ENCODE measurements at regions not wholly inside any gene's neighbourhood (a gene's known extent, or its start where the extent isn't known, plus 50 kb on each side); places are given as distances from the start of the nearest gene placed in this dataset.

GRCh38 chr1:219461981-219462400 lies 150.9 kb downstream of the ZC3H11B start:
- Histone ChIP-seq H2BK5ac (ENCODE audit: low read length) (no peak overlapping the region), H2BK15ac (ENCODE audit: low read length) (no peak overlapping the region), H3K9ac (ENCODE audit: low read depth, low read length, poor library complexity) (no peak overlapping the region), H2AFZ (ENCODE audit: low read length) (no peak overlapping the region), H3K14ac (ENCODE audit: low read length) (no peak overlapping the region), H2AK5ac (ENCODE audit: low read depth, low read length) (no peak overlapping the region), H3K27ac (replicated peaks; ENCODE audit: low read length) (no peak overlapping the region), H4K91ac (ENCODE audit: low read depth, low read length, poor library complexity) (no peak overlapping the region), H3K36me3 (replicated peaks in 1 of 2; ENCODE audit: control insufficient read depth in 2 of 2, insufficient read depth in 2 of 2, low read length in 2 of 2) (no peaks in the 10 kb centered on the region), H4K8ac (ENCODE audit: low read depth, low read length) (no peak overlapping the region), H2BK12ac (ENCODE audit: low read length) (no peak overlapping the region), H3K9me3 (replicated peaks in 1 of 2; ENCODE audit: control insufficient read depth in 2 of 2, insufficient read depth in 1 of 2, low read depth in 1 of 2, low read length in 2 of 2) (no peaks in the 10 kb centered on the region), H3K4me3 (ENCODE audit: low read length in 2 of 2) (no peak overlapping the region), H3K18ac (ENCODE audit: low read length) (no peak overlapping the region), H3K4me1 (ENCODE audit: control insufficient read depth in 2 of 2, insufficient read depth in 1 of 2, low read depth in 1 of 2, low read length in 2 of 2) (peaks cover 0 to 4% of the 10 kb centered on the region in 2 donors), H2BK120ac (ENCODE audit: low read depth, low read length) (no peak overlapping the region), H3K27me3 (ENCODE audit: control insufficient read depth in 3 of 3, insufficient read depth in 3 of 3, low read depth in 1 of 3, low read length in 3 of 3) (no peaks in the 10 kb centered on the region), H3K79me1 (ENCODE audit: low read depth, low read length) (no peaks in the 10 kb centered on the region), H3K23ac (ENCODE audit: low read depth, low read length, poor library complexity) (no peak overlapping the region), H3K4ac (ENCODE audit: low read length) (no peak overlapping the region), H3K4me2 (ENCODE audit: insufficient read depth, low read length, poor library complexity, severe bottlenecking) (no peak overlapping the region)
- no peak for DNase-seq (ENCODE audit: low spot score)
- WGBS, 2 donors (ENCODE audit: extremely low coverage in 2 of 2, insufficient read length in 2 of 2, insufficient replicate concordance in 1 of 2) = no CpG with 5 or more reads among the region's 1 CpG

DNA sequence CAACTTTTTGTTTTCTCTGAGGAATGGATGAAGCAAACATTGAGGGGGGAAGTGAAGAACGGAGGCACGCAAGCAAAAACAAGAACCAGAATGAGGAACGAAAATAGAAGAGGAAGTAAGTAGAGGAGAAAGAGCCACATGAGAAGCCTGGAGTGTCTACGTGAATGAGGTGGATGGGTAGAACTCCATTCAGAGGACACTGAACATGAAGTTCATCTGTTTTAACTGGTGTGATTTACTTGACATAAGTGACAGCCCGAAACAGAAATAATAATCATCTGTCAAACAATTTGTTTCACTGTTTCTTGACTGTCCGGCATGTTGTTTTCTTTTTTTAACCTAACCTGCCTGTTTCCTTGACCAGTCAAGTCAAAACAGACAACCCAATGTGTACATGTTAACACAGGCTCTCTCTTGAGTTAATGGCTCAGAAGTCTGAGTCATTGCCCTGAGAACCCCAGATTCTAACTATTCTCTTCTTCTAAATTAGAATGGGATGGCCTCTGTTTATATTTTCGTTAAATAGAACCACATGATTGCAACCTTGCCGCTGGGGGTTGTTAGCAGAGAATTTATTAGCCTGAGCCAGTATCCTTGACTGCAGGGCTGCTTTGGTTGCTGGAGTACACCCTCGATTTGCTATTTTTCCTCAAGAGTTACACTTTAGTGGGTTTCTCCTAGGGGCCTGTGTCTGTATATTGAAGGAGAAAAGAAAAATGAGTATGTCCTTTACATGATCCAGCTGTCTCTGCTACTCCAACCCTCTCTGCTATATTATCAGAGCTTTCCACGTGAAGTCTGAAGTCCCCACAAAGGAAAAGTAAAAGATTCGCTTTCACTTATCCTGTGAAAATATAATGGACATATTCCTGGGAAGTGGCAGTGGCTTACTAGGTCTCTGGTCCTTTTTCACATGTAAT lies 151.7 kb downstream of the ZC3H11B start:
- H3K4me3 ChIP-seq (ENCODE audit: low read length in 2 of 2) = no peak overlapping the region
- no peak overlapping the region for H3K4me2 ChIP-seq (ENCODE audit: insufficient read depth, low read length, poor library complexity, severe bottlenecking)
- no peaks in the 10 kb centered on the region for H3K27me3 ChIP-seq (ENCODE audit: control insufficient read depth in 3 of 3, insufficient read depth in 3 of 3, low read depth in 1 of 3, low read length in 3 of 3)
- no peak overlapping the region for H3K23ac ChIP-seq (ENCODE audit: low read depth, low read length, poor library complexity)
- peak overlapping the region; percentile 23 for H2AFZ ChIP-seq (ENCODE audit: low read length)
- H2BK15ac ChIP-seq (ENCODE audit: low read length) = no peak overlapping the region
- no peaks in the 10 kb centered on the region for H3K79me1 ChIP-seq (ENCODE audit: low read depth, low read length)
- H3K14ac ChIP-seq (ENCODE audit: low read length) = no peak overlapping the region
- H3K4me1 ChIP-seq (ENCODE audit: control insufficient read depth in 2 of 2, insufficient read depth in 1 of 2, low read depth in 1 of 2, low read length in 2 of 2) = peaks cover 0 to 4% of the 10 kb centered on the region in 2 donors
- H3K9ac ChIP-seq (ENCODE audit: low read depth, low read length, poor library complexity) = no peak overlapping the region
- WGBS, 2 donors (ENCODE audit: extremely low coverage in 2 of 2, insufficient read length in 2 of 2, insufficient replicate concordance in 1 of 2) = no CpG with 5 or more reads among the region's 11 CpGs
- no peaks in the 10 kb centered on the region for H3K36me3 ChIP-seq (replicated peaks in 1 of 2; ENCODE audit: control insufficient read depth in 2 of 2, insufficient read depth in 2 of 2, low read length in 2 of 2)
- no peak overlapping the region for H2BK12ac ChIP-seq (ENCODE audit: low read length)
- H3K9me3 ChIP-seq (replicated peaks in 1 of 2; ENCODE audit: control insufficient read depth in 2 of 2, insufficient read depth in 1 of 2, low read depth in 1 of 2, low read length in 2 of 2) = no peaks in the 10 kb centered on the region
- H3K4ac ChIP-seq (ENCODE audit: low read length) = no peak overlapping the region
- H2BK5ac ChIP-seq (ENCODE audit: low read length) = no peak overlapping the region
- no peak overlapping the region for H3K18ac ChIP-seq (ENCODE audit: low read length)
- H2AK5ac ChIP-seq (ENCODE audit: low read depth, low read length) = no peak overlapping the region
- no peak overlapping the region for H2BK120ac ChIP-seq (ENCODE audit: low read depth, low read length)
- DNase-seq (ENCODE audit: low spot score) = no peak
- no peak overlapping the region for H3K27ac ChIP-seq (replicated peaks; ENCODE audit: low read length)
- no peak overlapping the region for H4K8ac ChIP-seq (ENCODE audit: low read depth, low read length)
- H4K91ac ChIP-seq (ENCODE audit: low read depth, low read length, poor library complexity) = no peak overlapping the region

GRCh38 chr1:219460081-219460895 lies 152.6 kb downstream of the ZC3H11B start:
- no peak for DNase-seq (ENCODE audit: low spot score)
- Histone ChIP-seq H3K9me3 (replicated peaks in 1 of 2; ENCODE audit: control insufficient read depth in 2 of 2, insufficient read depth in 1 of 2, low read depth in 1 of 2, low read length in 2 of 2) (no peaks in the 10 kb centered on the region), H3K4me2 (ENCODE audit: insufficient read depth, low read length, poor library complexity, severe bottlenecking) (no peak overlapping the region), H2BK15ac (ENCODE audit: low read length) (no peak overlapping the region), H3K36me3 (replicated peaks in 1 of 2; ENCODE audit: control insufficient read depth in 2 of 2, insufficient read depth in 2 of 2, low read length in 2 of 2) (no peaks in the 10 kb centered on the region), H3K4me1 (ENCODE audit: control insufficient read depth in 2 of 2, insufficient read depth in 1 of 2, low read depth in 1 of 2, low read length in 2 of 2) (peaks cover 0 to 4% of the 10 kb centered on the region in 2 donors), H2BK5ac (ENCODE audit: low read length) (no peak overlapping the region), H3K79me1 (ENCODE audit: low read depth, low read length) (no peaks in the 10 kb centered on the region), H3K27ac (replicated peaks; ENCODE audit: low read length) (no peak overlapping the region), H3K9ac (ENCODE audit: low read depth, low read length, poor library complexity) (no peak overlapping the region), H3K14ac (ENCODE audit: low read length) (no peak overlapping the region), H2BK120ac (ENCODE audit: low read depth, low read length) (no peak overlapping the region), H3K23ac (ENCODE audit: low read depth, low read length, poor library complexity) (no peak overlapping the region), H2AFZ (ENCODE audit: low read length) (no peak overlapping the region), H2AK5ac (ENCODE audit: low read depth, low read length) (no peak overlapping the region), H4K8ac (ENCODE audit: low read depth, low read length) (no peak overlapping the region), H2BK12ac (ENCODE audit: low read length) (no peak overlapping the region), H3K4ac (ENCODE audit: low read length) (no peak overlapping the region), H4K91ac (ENCODE audit: low read depth, low read length, poor library complexity) (no peak overlapping the region), H3K27me3 (ENCODE audit: control insufficient read depth in 3 of 3, insufficient read depth in 3 of 3, low read depth in 1 of 3, low read length in 3 of 3) (no peaks in the 10 kb centered on the region), H3K18ac (ENCODE audit: low read length) (no peak overlapping the region), H3K4me3 (ENCODE audit: low read length in 2 of 2) (no peak overlapping the region)
- no CpG with 5 or more reads among the region's 2 CpGs for WGBS, 2 donors (ENCODE audit: extremely low coverage in 2 of 2, insufficient read length in 2 of 2, insufficient replicate concordance in 1 of 2)

All from neuronal stem cell (in vitro differentiated cells).